Body of pancreas (tissue), 4 donors: ENCODE measurements at regions not wholly inside any gene's neighbourhood (a gene's known extent, or its start where the extent isn't known, plus 50 kb on each side); places are given as distances from the start of the nearest gene placed in this dataset.

ENCODE experiments used
- ATAC-seq: fragments of 150-250 bp; one replicate; pipeline ENCODE4 v1.9.1; 2016
- DNase-seq, 4 donors: peaks; one replicate each; pipeline ENCODE4 v3.0.0-alpha.2; 2019
- H3K27ac ChIP-seq, 4 donors: fragments of 200-600 bp; sonication (generic); 1 replicate in 3 of 4; 2 replicates in 1 of 4; pipeline versions ENCODE4 v1.5.1 to v1.6.1; 2016 to 2019; ENCODE audit warnings: mild to moderate bottlenecking in 1 of 4, mixed read lengths in 1 of 4, moderate library complexity in 1 of 4
- H3K27me3 ChIP-seq, 2 donors: fragments of 200-600 bp; sonication (generic); one replicate each; pipeline ENCODE4 v1.6.0; 2016; ENCODE audit warnings: mild to moderate bottlenecking in 1 of 2
- H3K36me3 ChIP-seq, 2 donors: fragments of 200-600 bp; sonication (generic); replicated peaks in 1 of 2; 2 replicates each; pipeline ENCODE4 v1.5.1; 2016; ENCODE audit warnings: low read depth in 2 of 2; ENCODE audit not compliant: insufficient read depth in 1 of 2
- H3K4me1 ChIP-seq: fragments of 200-600 bp; sonication (generic); one replicate; pipeline ENCODE4 v1.6.0; 2016
- H3K4me3 ChIP-seq, 2 donors: fragments of 200-600 bp; sonication (generic); 1 replicate in 1 of 2; 2 replicates in 1 of 2; pipeline ENCODE4 v1.5.1; 2016 to 2019
- H3K9me3 ChIP-seq, 3 donors: fragments of 200-600 bp; sonication (generic); 1 replicate in 2 of 3; 2 replicates in 1 of 3; pipeline ENCODE4 v1.5.1; 2016
- CTCF ChIP-seq, 7 experiments: fragments of 450-650 bp in 4 of 7; fragments of 200-600 bp in 3 of 7; sonication (generic) in 3 of 7; IDR thresholded peaks; one replicate each; pipeline ENCODE4 v1.5.1; 2016 to 2019; ENCODE audit warnings: antibody characterized with exemption in 7 of 7
- POLR2A ChIP-seq, 3 donors: fragments of 450-650 bp; IDR thresholded peaks; one replicate each; pipeline ENCODE4 v1.6.1; 2016; ENCODE audit warnings: antibody characterized with exemption in 3 of 3, mild to moderate bottlenecking in 2 of 3
- WGBS, 2 donors: methylation state at CpG; one replicate each; pipeline ENCODE4 v1.1.5; 2017; 5-methylcytosine and 5-hydroxymethylcytosine counted together
- intact Hi-C: fragments of 100-400 bp; cut with DNase I; formaldehyde crosslinking; loops from one replicate; pipeline ENCODE4 v1.15.1; 2023

DNA sequence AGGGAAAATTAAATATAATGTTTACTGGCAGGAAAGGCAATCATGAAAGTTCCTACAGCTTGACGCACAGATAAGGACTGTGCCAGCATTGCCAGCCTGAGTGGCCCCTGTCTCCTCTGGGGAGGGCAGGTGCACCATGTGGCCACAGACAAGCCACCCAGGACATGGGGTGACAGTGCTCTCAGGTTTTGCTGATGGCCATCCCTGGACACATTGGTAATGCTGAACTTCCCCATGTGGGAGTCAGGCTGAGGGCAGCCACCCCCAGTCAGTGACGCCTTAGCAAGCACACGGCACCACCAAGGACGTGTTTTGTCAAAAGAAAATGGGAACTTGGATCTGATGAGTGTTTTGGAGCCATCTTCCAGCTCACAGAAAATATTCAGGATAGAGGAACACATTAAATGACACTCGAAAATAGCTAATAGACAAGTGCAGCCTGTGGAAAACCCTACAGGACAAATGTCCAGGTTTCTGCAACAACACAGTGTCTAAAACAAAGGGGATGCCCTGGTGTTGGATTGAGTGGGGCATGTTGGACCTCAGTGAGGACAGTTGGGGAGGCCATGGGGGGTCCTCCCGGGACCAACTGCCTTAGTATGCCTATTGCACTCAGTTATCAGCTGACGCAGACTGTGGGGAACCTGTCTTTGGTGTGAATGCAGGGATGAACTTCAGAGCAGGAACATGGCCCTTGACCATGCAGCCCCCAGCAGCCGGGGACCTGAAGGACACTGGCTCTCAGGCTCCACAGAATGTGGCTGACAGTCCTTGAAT lies 1450.5 kb downstream of the BRD1 start:
- ATAC-seq = no peak
- no peaks in the 10 kb centered on the region for H3K27me3 ChIP-seq
- intact Hi-C loops = no loop called here
- H3K36me3 ChIP-seq = no peaks in the 10 kb centered on the region
- DNase-seq = no peak
- H3K9me3 ChIP-seq = no peaks in the 10 kb centered on the region
- WGBS, 2 donors = 58 to 64% methylated on average over 6 to 8 of the region's 8 CpGs
- no peak overlapping the region for H3K27ac ChIP-seq
- no peaks in the 10 kb centered on the region for H3K4me1 ChIP-seq
- no peak for TF ChIP-seq POLR2A (IDR thresholded peaks at IDR 0.05)
- TF ChIP-seq CTCF (IDR thresholded peaks at IDR 0.05) = no peak
- no peak overlapping the region for H3K4me3 ChIP-seq

DNA sequence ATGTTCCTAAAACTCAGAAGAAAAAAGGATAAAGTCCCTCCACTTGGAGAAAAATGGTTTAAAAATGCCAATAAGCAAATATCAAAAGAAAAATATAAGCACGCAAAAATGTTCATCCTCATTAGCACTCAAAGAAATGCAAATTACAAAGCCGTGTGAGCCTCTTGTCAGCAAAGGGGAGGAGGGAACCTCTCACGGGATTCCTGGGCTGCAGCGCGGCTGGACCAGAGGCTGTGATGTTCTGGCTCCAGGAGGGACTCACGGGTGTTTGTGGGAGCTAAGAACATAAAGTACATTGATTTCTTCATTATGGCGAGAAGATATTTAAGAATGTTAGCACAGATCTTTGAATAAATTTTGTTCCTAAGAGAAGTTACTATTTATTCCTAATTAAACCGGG lies 1451.2 kb downstream of the BRD1 start:
- Histone ChIP-seq H3K36me3 (no peaks in the 10 kb centered on the region), H3K4me3 (no peak overlapping the region), H3K4me1 (no peaks in the 10 kb centered on the region), H3K27ac (no peak overlapping the region), H3K27me3 (no peaks in the 10 kb centered on the region), H3K9me3 (no peaks in the 10 kb centered on the region)
- no peak for DNase-seq
- WGBS, 2 donors = 27 to 34% methylated on average over 8 of the region's 8 CpGs
- no peak for TF ChIP-seq POLR2A (IDR thresholded peaks at IDR 0.05)
- ATAC-seq = no peak
- intact Hi-C loops = no loop called here

DNA sequence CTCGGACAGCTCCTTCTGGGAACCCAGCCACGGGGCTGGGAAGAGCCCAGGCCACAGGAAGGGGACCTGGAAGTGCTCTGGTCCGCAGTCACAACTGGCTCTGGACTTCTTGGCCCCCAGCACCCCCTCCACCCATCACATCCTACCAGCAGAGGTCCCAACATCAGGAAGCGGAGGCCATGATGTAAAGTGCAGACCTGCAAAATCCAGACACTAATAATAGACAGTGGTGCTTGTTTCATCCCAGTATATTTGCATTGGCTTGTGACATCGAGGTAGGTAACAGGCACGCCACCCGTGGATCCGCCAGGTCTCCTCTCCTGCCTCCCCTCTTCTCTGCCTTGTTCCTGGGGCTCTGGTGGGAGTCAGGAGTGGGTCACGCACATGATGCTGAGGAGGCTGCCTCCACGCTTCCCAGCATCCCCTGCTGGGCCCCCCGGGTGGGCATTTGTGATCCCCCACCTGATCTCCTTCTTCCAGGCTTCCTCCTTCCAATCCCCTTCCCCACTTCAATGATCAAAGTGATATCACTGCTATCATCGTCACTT lies 1454.0 kb downstream of the BRD1 start:
- Histone ChIP-seq H3K9me3 (no peaks in the 10 kb centered on the region), H3K36me3 (no peaks in the 10 kb centered on the region), H3K4me1 (peaks cover 11% of the 10 kb centered on the region), H3K27ac (no peak overlapping the region), H3K27me3 (no peaks in the 10 kb centered on the region), H3K4me3 (no peak overlapping the region)
- ATAC-seq (no peak), DNase-seq (no peak)
- WGBS, 2 donors = 59 to 68% methylated on average over 12 of the region's 12 CpGs
- intact Hi-C loops = no loop called here
- TF ChIP-seq CTCF (IDR thresholded peaks at IDR 0.05) (no peak), POLR2A (IDR thresholded peaks at IDR 0.05) (no peak)

GRCh38 chr22:48372390-48372789 lies 1455.3 kb downstream of the BRD1 start:
- H3K27ac ChIP-seq = no peak overlapping the region
- 70 to 74% methylated on average over 6 to 7 of the region's 7 CpGs for WGBS, 2 donors
- TF ChIP-seq CTCF (IDR thresholded peaks at IDR 0.05) = no peak
- no peak for TF ChIP-seq POLR2A (IDR thresholded peaks at IDR 0.05)
- H3K4me3 ChIP-seq = no peak overlapping the region
- no peak for ATAC-seq
- intact Hi-C loops = no loop called here
- no peaks in the 10 kb centered on the region for H3K36me3 ChIP-seq
- H3K27me3 ChIP-seq = no peaks in the 10 kb centered on the region
- H3K9me3 ChIP-seq = no peaks in the 10 kb centered on the region
- DNase-seq = no peak
- peaks cover 11% of the 10 kb centered on the region for H3K4me1 ChIP-seq

GRCh38 chr22:48371391-48371790 lies 1456.3 kb downstream of the BRD1 start:
- Histone ChIP-seq H3K36me3 (no peaks in the 10 kb centered on the region), H3K9me3 (no peaks in the 10 kb centered on the region), H3K27ac (no peak overlapping the region), H3K4me1 (peaks cover 11% of the 10 kb centered on the region), H3K4me3 (no peak overlapping the region), H3K27me3 (no peaks in the 10 kb centered on the region)
- no peak for ATAC-seq
- no peak for DNase-seq
- intact Hi-C loops = no loop called here
- TF ChIP-seq CTCF (IDR thresholded peaks at IDR 0.05) (no peak), POLR2A (IDR thresholded peaks at IDR 0.05) (no peak)
- WGBS, 2 donors = 58 to 68% methylated on average over 7 of the region's 7 CpGs
